ENCODE measurements at regions not wholly inside any gene's neighbourhood (a gene's known extent, or its start where the extent isn't known, plus 50 kb on each side); places are given as distances from the start of the nearest gene placed in this dataset.
A peak's percentile ranks its signal among the peaks of the same experiment; 100 is the strongest.
"Not testable (repeated sequence)": the region's sequence is repeated elsewhere in the genome, so short reads cannot be mapped to it uniquely, and the experiment has no call there.

- peak; percentile 57 for DNase-seq
Measured at GRCh38 chrX:16320765-16321355, 153.6 kb downstream of the MAGEB17 start.

GRCh38 chrX:16333453-16333852 lies 166.2 kb downstream of the MAGEB17 start:
- no peak for DNase-seq

DNA sequence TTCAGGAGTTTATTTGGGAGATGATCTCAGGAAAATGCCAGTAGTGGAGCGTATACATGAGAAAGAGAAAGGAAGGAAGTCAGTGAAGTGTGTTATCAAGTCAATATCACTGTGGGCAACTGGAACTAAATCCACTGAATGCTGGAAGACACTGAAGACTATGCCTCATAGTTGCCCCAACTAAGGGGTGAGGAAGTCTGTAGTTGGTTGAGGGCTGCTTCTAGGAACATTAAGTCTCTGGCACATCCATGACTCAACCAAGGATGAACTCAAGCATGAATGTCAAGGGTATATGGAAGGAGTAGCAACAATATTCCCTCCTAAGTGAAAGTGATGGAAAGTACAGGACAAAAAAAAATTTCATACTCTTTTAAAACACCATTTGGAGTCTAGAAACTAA lies 167.9 kb downstream of the MAGEB17 start:
- DNase-seq = no peak

- DNase-seq = peak; percentile 26
Measured at GRCh38 chrX:16347968-16348670, 180.8 kb downstream of the MAGEB17 start.

DNA sequence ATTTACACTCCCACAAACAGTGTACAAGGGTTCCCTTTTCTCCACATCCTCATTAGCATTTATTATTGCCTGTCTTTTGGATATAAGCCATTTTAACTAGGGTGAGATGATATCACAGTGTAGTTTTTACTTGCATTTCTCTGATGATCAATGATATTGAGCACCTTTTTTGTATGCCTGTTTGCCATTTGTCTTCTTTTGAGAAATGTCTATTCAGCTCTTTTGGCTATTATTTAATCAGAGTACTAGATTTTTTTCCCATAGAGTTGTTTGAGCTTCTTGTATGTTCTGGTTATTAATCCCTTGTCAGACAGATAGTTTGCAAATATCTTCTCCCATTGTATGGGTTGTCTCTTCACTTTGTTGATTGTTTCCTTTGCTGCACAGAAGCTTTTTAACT lies 190.6 kb downstream of the MAGEB17 start:
- no peak for DNase-seq

GRCh38 chrX:16360056-16360455 lies 192.8 kb downstream of the MAGEB17 start:
- DNase-seq = not testable (repeated sequence)

DNA sequence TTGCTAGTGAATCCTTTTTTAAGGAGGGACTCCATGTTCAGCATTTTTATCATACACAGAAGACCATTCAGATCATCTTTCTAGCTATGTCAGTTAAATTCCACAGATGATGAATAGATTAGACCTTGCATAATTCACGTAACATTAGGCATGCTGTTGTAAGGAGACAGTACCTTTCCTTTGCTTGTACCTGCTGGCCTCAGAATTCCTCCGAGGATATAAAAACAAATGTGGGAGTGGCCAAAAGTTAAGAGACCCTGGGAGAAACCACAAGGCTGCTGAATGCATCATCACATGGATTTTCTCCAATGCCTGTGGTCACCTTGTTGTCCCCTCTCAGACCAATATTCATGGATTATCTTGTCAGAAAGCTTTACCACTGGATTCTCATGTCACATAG lies 201.4 kb downstream of the MAGEB17 start:
- DNase-seq = no peak

- no peak for DNase-seq
Measured at GRCh38 chrX:16376056-16376455, 208.8 kb downstream of the MAGEB17 start.

DNA sequence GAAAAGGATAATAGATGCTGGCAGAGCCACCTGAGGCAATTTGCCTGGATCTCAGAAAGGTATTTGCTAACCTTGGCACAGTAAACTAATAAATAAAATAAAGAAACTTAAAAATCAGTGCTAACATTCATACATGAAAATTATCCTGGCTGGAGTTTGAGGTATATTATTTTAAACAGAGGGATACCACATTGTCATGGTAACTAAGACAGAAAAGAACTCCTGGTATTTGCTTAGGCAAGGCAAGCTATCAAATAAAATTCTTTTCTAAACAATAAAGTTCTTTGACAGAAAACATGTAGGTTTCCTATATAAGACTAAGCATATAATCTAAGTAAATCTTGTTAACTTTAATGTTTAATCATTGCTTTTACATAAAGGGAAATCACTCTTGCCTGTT lies 218.8 kb downstream of the MAGEB17 start:
- DNase-seq = no peak

DNA sequence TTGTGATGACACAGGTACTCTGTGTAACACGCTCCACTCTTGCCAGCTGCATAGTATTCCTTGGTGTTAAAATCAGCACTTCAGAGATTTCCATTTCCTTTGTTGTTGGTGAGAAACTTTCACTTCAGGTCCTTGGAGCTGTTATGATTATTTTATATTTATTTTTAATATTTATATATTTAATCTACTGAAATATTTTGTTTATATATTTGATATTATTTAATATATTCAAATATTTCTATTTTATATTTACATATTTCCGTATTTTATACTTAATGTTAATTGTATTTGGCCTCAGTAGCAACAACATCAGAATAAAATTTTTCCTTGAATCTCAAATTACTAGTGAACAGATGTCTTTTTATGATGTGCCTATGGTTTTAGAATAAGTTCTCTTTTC lies 225.3 kb downstream of the MAGEB17 start:
- DNase-seq = no peak

DNA sequence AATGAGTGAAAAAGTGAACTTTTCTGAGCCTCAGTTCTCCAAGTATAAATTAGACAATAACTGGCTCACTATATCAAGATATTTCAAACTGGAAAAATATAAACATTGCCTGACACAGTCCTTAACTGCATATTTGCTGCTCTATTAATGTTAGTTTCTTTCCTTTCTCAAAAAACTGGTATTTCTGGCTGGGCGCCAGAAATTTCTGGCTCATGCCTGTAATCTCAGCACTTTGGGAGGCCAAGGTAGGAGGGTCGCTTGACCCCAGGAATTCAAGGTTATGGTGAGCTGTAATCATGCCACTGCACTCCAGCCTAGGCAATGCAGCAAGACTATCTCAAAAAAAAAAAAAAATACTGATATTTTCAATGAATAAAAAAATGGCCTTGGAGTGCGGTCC lies 227.0 kb downstream of the MAGEB17 start:
- DNase-seq = no peak

DNA sequence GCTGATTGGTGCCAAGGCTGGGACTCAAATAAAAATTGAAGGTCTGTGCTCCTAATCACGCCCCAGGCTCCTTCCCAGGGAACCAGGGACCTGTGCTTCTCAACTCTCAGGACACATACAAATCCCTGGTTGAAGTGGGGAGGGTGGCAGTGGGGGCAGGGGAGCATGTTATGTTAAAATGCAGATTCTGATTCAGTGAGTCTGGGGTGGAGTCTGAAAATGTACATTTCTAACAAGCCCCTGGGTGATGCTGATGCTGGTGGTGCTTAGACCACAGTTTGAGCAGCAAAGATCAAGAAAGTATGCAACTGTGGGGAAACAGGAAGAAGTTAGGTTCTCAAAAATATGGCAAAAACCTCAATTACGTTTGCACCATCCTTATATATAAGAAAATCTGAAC lies 236.5 kb downstream of the MAGEB17 start:
- DNase-seq = no peak

GRCh38 chrX:16416588-16416987 lies 233.4 kb upstream of the S100G start:
- no peak for DNase-seq

DNA sequence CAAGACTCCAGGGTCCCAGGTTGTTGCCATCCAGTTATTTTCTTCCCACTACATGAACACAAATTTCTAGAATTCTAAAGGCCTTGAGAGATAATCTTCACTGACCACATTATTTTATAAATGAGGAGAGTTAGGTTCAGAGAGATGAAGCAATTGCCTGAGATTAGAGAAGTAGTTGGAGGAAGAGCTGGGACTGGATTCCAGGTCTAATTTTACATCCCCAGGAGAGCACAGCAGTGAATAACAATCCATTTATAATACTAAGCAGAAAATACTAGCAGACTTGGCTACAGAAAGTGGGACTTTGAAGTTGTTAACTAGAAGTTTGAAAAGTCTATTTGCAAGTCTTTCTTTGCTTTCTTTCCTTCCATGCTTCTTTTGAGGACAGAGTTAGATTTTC lies 231.3 kb upstream of the S100G start:
- peak; percentile 20 for DNase-seq

DNA sequence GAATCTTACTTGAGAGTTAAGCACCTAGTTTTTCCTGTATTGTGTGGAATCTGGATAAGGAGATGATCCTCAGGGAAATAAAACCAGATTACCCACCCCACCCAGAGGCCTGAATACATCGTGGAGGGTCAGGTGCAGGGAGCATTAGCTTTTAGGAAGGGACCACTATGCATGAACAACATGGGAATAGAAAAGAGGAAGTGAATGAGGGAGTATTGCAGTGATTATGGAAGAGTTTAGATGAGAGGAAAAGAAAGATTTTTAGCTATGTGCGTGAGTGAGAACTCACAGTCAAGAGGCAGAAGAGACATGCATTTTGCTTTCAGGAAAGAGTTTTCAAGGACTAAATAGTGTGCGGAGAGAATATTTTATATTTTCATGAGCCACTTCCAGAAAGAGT lies 222.3 kb upstream of the S100G start:
- DNase-seq = no peak

- DNase-seq = peak; percentile 38
Measured at GRCh38 chrX:16429406-16429805, 220.6 kb upstream of the S100G start.

DNA sequence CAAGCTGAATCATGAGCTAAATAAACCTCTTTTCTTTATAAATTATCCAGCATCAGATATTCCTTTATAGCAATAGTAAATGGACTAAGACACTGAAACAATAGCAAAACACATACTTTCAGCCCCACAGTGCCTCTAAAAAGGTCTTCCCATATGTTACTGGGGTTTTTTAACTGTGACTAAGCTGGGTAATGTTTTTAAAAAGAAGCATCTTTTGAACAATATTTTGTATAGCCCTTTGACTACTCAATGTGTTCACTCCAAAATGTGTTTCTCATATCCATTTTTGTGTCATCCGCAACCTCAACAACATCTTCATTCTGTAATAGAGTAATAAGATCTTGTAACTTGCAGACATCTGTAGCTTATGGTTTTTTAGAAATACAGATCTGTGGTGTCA lies 218.7 kb upstream of the S100G start:
- DNase-seq = no peak

DNA sequence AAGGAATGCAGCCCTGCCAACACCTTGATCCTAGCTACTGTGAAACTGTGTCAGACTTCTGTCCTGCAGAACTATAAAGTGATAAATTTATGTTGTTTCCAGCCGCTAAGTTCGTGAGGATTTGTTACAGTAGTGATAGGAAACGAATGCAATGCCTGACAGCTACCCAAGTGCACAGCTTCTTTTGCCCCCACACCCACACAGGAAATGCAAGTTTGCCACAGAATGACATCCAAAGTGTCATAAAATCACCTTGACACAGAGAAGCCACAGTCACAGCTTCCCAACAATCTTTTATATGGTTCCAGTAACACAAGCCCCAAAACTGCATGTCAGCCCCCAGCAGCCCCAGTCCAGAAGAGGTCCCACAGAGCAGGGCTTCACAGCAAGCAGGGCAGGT lies 216.9 kb upstream of the S100G start:
- no peak for DNase-seq

DNA sequence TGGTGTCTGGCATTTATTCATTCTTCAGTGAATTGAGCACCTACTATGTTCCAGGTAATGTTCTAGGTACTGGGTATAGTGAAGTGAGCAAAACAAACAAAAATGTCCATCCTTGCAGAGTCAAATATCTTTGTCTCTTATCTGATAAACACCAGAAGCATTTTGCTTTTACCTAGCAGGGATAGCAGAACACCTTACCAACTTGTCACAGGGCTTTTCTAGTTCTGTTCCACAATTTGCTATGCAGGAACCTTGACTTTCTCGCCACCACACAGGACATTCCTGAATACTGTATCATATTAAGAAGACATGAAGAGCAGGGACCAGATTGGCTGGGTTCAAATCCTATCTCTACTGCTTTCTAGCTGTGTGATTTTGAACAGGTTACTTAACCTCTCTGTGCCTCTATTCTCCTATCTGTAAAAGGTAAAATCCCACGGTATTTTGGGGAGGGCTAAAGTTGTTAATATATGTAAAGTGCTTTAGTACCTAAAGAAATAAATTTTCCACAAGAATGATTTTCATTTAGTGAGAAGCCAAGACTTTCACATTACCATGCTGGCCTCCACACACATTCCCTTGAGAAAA lies 214.5 kb upstream of the S100G start:
- no peak for DNase-seq

- DNase-seq = peak; percentile 79
Measured at GRCh38 chrX:16436348-16437188, 213.4 kb upstream of the S100G start.

- no peak for DNase-seq
Measured at GRCh38 chrX:16440446-16440845, 209.5 kb upstream of the S100G start.

GRCh38 chrX:16444353-16444752 lies 205.6 kb upstream of the S100G start:
- DNase-seq = peak; percentile 69

DNA sequence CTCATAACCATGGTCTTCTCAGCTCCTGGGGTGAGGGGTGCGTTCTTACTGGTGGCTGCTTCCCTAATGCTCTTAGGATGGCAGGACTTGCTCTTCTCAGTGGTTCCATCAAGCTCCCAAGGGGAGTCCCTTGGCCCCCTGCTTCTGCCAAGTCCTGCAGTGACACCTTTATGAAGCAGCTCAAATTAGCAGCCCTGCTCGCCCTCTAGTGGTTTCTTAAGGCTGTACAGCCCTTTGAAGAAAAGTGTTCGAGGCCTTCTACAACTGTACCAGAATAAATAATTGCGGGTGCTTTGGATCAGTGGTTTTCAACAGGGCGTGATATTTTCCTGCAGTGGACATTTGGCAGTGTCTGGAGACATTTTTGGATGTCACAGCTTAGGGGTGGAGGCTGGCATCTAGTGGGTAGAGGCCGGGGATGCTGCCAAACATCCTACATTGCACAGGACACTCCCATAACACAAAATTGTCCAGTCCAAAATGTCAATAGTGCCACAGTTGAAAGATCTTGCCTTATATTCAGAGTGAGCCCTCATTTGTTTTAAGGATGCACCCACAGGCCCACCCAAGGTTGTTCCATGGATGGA lies 204.7 kb upstream of the S100G start:
- DNase-seq = peak; percentile 28

All from fibroblast of upper back skin (primary cell).